ENCODE measurements at regions not wholly inside any gene's neighbourhood (a gene's known extent, or its start where the extent isn't known, plus 50 kb on each side); places are given as distances from the start of the nearest gene placed in this dataset.

- TF ChIP-seq POLR2A (IDR thresholded peaks at IDR 0.05) (no peak), CTCF (IDR thresholded peaks at IDR 0.05) (no peak), POLR2AphosphoS5 (IDR thresholded peaks at IDR 0.05) (no peak)
These were observed 851.2 kb upstream of the ID2 start for GRCh38 chr2:7830616-7831015.
